Psoas muscle (tissue), 7 donors: ENCODE measurements at regions not wholly inside any gene's neighbourhood (a gene's known extent, or its start where the extent isn't known, plus 50 kb on each side); places are given as distances from the start of the nearest gene placed in this dataset.
A peak's percentile ranks its signal among the peaks of the same experiment; 100 is the strongest.

Experiments
- ATAC-seq, 4 donors: fragments of 200-7000 bp; cut with Tn5 transposase; one replicate each; pipeline ENCODE4 v1.9.1; 2020; ENCODE audit warnings: moderate library complexity in 3 of 4, mild to moderate bottlenecking in 2 of 4
- DNase-seq, 2 donors: peaks; one replicate each; pipeline ENCODE4 v3.0.0-alpha.2; 2020
- H3K27ac ChIP-seq: fragments of 200-600 bp; one replicate; pipeline ENCODE4 v1.8.0; 2022
- H3K27me3 ChIP-seq, 3 donors: fragments of 200-600 bp in 1 of 3; one replicate each; pipeline versions ENCODE4 v1.6.1 to v1.8.0; 2013 to 2022; ENCODE audit warnings: low read length in 2 of 3, mild to moderate bottlenecking in 2 of 3, moderate library complexity in 1 of 3; ENCODE audit not compliant: insufficient read depth in 3 of 3
- H3K36me3 ChIP-seq, 2 donors: fragments of 200-600 bp in 1 of 2; one replicate each; pipeline versions ENCODE4 v1.6.1 to v1.8.0; 2013 to 2022; ENCODE audit warnings: low read depth in 1 of 2, mild to moderate bottlenecking in 1 of 2, moderate library complexity in 1 of 2; ENCODE audit not compliant: insufficient read depth in 1 of 2
- H3K4me1 ChIP-seq: fragments of 200-600 bp; one replicate; pipeline ENCODE4 v1.8.0; 2022
- H3K4me3 ChIP-seq: fragments of 200-600 bp; one replicate; pipeline ENCODE4 v1.8.0; 2022; ENCODE audit warnings: mild to moderate bottlenecking
- H3K9me3 ChIP-seq: fragments of 200-600 bp; one replicate; pipeline ENCODE4 v1.8.0; 2022
- CTCF ChIP-seq: fragments of 200-600 bp; IDR thresholded peaks from one replicate; pipeline ENCODE4 v1.8.0; 2022; ENCODE audit warnings: antibody characterized with exemption
- WGBS, 3 donors: extraction: QIAGEN DNeasy Blood & Tissue Kit; methylation state at CpG; one replicate each; pipeline versions ENCODE4 v1.1.6 to v1.1.7; 2013; 5-methylcytosine and 5-hydroxymethylcytosine counted together
- intact Hi-C, 2 donors: fragments of 100-400 bp; cut with DNase I; formaldehyde crosslinking; loops; one replicate each; pipeline versions ENCODE4 v1.11.0 to v1.14.2; 2022
- donor health status: healthy with polysubstance abuse.
- donor health status: DM: no; HTN: no; CAD: no; lungs with moderate emphysema.
- donor health status: Bipolar disorder and iron deficiency.
- donor health status: healthy.
- donor health status: DM: yes; HTN: yes; CAD: no.
- donor health status: DM: no; HTN: no; CAD: no.
- donor health status: DM: yes; HTN: yes; CAD: no.

GRCh38 chr1:185681034-185681633 is 53.1 kb upstream of the HMCN1 start:
- Histone ChIP-seq H3K4me1 (no peaks in the 10 kb centered on the region), H3K27ac (no peak overlapping the region), H3K9me3 (no peaks in the 10 kb centered on the region), H3K36me3 (no peaks in the 10 kb centered on the region), H3K4me3 (no peak overlapping the region), H3K27me3 (no peaks in the 10 kb centered on the region)
- WGBS, 3 donors = 49 to 52% (median 51%) methylated on average over 2 of the region's 2 CpGs
- TF ChIP-seq CTCF = peak; percentile 52
- ATAC-seq (peak in 2 of 4 donors; percentile 50 to 58), DNase-seq (no peak)
- intact Hi-C loops = loop anchor here in 1 of 2 donors (10.0 kb wide), 1 partner anchor 436 kb away; no protein-coding TSS in a partner anchor

GRCh38 chr1:185680453-185680852 is 53.7 kb upstream of the HMCN1 start:
- no peak for TF ChIP-seq CTCF
- Histone ChIP-seq H3K36me3 (no peaks in the 10 kb centered on the region), H3K4me1 (no peaks in the 10 kb centered on the region), H3K9me3 (no peaks in the 10 kb centered on the region), H3K27me3 (no peaks in the 10 kb centered on the region), H3K27ac (no peak overlapping the region), H3K4me3 (no peak overlapping the region)
- 57 to 66% (median 65%) methylated on average over 4 of the region's 4 CpGs for WGBS, 3 donors
- intact Hi-C loops = loop anchor here in 1 of 2 donors (10.0 kb wide), 1 partner anchor 436 kb away; no protein-coding TSS in a partner anchor
- DNase-seq (no peak), ATAC-seq (no peak)

- no peaks in the 10 kb centered on the region for H3K36me3 ChIP-seq
- no peaks in the 10 kb centered on the region for H3K27me3 ChIP-seq
- ATAC-seq (peak in 2 of 4 donors; percentile 30 to 40), DNase-seq (no peak)
- H3K9me3 ChIP-seq = no peaks in the 10 kb centered on the region
- H3K27ac ChIP-seq = no peak overlapping the region
- WGBS, 3 donors = 33 to 47% (median 40%) methylated on average over 5 of the region's 5 CpGs
- TF ChIP-seq CTCF = no peak
- intact Hi-C loops = loop anchor here in 1 of 2 donors (10.0 kb wide), 1 partner anchor 364 kb away; the partner anchor contains the start of gene IVNS1ABP
- no peaks in the 10 kb centered on the region for H3K4me1 ChIP-seq
- no peak overlapping the region for H3K4me3 ChIP-seq
Measured at GRCh38 chr1:185679220-185679619, 55.0 kb upstream of the HMCN1 start.

GRCh38 chr1:185676969-185677368 is 57.2 kb upstream of the HMCN1 start:
- Histone ChIP-seq H3K4me3 (no peak overlapping the region), H3K9me3 (no peaks in the 10 kb centered on the region), H3K36me3 (no peaks in the 10 kb centered on the region), H3K27ac (no peak overlapping the region), H3K4me1 (peaks cover 3% of the 10 kb centered on the region), H3K27me3 (no peaks in the 10 kb centered on the region)
- TF ChIP-seq CTCF = no peak
- DNase-seq (no peak), ATAC-seq (no peak)
- intact Hi-C loops = loop anchor here in 1 of 2 donors (10.0 kb wide), 1 partner anchor 362 kb away; the partner anchor contains the start of gene IVNS1ABP
- WGBS, 3 donors = 88 to 90% (median 88%) methylated on average over 1 of the region's 1 CpG
